ENCODE measurements at regions not wholly inside any gene's neighbourhood (a gene's known extent, or its start where the extent isn't known, plus 50 kb on each side); places are given as distances from the start of the nearest gene placed in this dataset.

GRCh38 chr4:101685126-101685525, 105.4 kb upstream of the BANK1 start:
- TF ChIP-seq POLR2AphosphoS5 (IDR thresholded peaks at IDR 0.05): no peak
- TF ChIP-seq POLR2A (IDR thresholded peaks at IDR 0.05): no peak
- TF ChIP-seq, protein P1, sequence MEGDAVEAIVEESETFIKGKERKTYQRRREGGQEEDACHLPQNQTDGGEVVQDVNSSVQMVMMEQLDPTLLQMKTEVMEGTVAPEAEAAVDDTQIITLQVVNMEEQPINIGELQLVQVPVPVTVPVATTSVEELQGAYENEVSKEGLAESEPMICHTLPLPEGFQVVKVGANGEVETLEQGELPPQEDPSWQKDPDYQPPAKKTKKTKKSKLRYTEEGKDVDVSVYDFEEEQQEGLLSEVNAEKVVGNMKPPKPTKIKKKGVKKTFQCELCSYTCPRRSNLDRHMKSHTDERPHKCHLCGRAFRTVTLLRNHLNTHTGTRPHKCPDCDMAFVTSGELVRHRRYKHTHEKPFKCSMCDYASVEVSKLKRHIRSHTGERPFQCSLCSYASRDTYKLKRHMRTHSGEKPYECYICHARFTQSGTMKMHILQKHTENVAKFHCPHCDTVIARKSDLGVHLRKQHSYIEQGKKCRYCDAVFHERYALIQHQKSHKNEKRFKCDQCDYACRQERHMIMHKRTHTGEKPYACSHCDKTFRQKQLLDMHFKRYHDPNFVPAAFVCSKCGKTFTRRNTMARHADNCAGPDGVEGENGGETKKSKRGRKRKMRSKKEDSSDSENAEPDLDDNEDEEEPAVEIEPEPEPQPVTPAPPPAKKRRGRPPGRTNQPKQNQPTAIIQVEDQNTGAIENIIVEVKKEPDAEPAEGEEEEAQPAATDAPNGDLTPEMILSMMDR (IDR thresholded peaks at IDR 0.05): no peak
- no peak for TF ChIP-seq EP300 (IDR thresholded peaks at IDR 0.05)

Data from sigmoid colon (tissue), 4 donors.